OCI-LY3 (cell line): ENCODE measurements at regions not wholly inside any gene's neighbourhood (a gene's known extent, or its start where the extent isn't known, plus 50 kb on each side); places are given as distances from the start of the nearest gene placed in this dataset.

Source experiments
- H2AFZ ChIP-seq: fragments of 200-600, 300-600 bp; shearing (Covaris generic); 2 replicates; pipeline ENCODE4 v1.6.0; 2014; ENCODE audit warnings: antibody characterized with exemption, low read depth, low read length
- H3K27ac ChIP-seq: fragments of 200-600, 300-600 bp; sonication (generic); 2 replicates; pipeline ENCODE4 v1.5.1; 2014; ENCODE audit warnings: mild to moderate bottlenecking, low read length, moderate library complexity, mixed read lengths
- H3K27me3 ChIP-seq: fragments of 200-600, 300-600 bp; sonication (generic); 2 replicates; pipeline ENCODE4 v1.6.1; 2014; ENCODE audit warnings: low read depth, low read length, mixed read lengths
- H3K36me3 ChIP-seq: fragments of 200-600, 300-600 bp; sonication (generic); replicated peaks from 2 replicates; pipeline ENCODE3; 2014; ENCODE audit warnings: low read depth, low read length, mixed read lengths
- H3K4me1 ChIP-seq: fragments of 300-600, 200-600 bp; sonication (generic); 2 replicates; pipeline ENCODE4 v1.6.1; 2014; ENCODE audit warnings: low read length, mixed read lengths
- H3K4me2 ChIP-seq: fragments of 200-600, 300-600 bp; sonication (generic); 2 replicates; pipeline ENCODE4 v1.6.1; 2014; ENCODE audit warnings: low read length, mixed read lengths
- H3K4me3 ChIP-seq: fragments of 300-600, 200-600 bp; sonication (generic); 2 replicates; pipeline ENCODE4 v1.5.1; 2014; ENCODE audit warnings: antibody characterized with exemption, mild to moderate bottlenecking, low read length, moderate library complexity
- H3K79me2 ChIP-seq: fragments of 300-600, 200-600 bp; shearing (Covaris generic); 2 replicates; pipeline ENCODE4 v1.6.1; 2014; ENCODE audit warnings: mild to moderate bottlenecking, low read length, mixed read lengths
- H3K9ac ChIP-seq: fragments of 300-600, 200-600 bp; shearing (Covaris generic); 2 replicates; pipeline ENCODE4 v1.6.0; 2014; ENCODE audit warnings: mild to moderate bottlenecking, low read length, moderate library complexity
- H3K9me3 ChIP-seq: fragments of 200-600, 300-600 bp; shearing (Covaris generic); 2 replicates; pipeline ENCODE4 v1.6.1; 2014; ENCODE audit warnings: low read length, mixed read lengths; ENCODE audit not compliant: insufficient read depth
- H4K20me1 ChIP-seq: fragments of 200-600, 300-600 bp; sonication (generic); 2 replicates; pipeline ENCODE4 v1.6.1; 2016; ENCODE audit warnings: low read length, mixed read lengths; ENCODE audit not compliant: insufficient read depth
- EZH2phosphoT487 ChIP-seq: fragments of 200-600 bp; shearing (Covaris generic); IDR thresholded peaks from 2 replicates; pipeline ENCODE4 v1.6.1; 2018; ENCODE audit warnings: antibody characterized with exemption, mixed run types, low read depth
- TF ChIP-seq, protein P1 (sequence below): fragments of 200-600, 300-600 bp; sonication (generic); IDR thresholded peaks from 2 replicates; pipeline ENCODE4 v1.5.1; 2014; ENCODE audit warnings: antibody characterized with exemption, low read length, low read depth

DNA sequence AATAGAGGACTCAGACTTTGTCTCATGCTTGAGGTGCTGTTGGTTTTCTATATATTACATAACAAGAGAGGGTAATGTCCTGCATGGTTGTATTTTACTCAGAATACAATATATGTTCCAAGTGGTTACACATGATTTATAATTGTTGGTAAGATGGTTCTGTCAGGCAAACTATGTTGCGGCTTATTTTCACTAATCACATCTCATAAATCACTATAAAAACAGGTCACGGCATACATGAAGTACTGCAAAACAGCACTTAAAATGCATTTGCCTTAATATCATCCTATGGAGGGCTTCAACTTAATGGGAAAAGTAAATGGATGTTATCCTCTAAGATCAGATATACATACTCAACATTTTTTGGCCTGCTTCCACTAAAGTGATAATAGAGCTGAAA, 246.0 kb upstream of the ARSJ start:
- Histone ChIP-seq H3K9ac (no peak overlapping the region), H4K20me1 (no peaks in the 10 kb centered on the region), H3K9me3 (no peaks in the 10 kb centered on the region), H3K27me3 (no peaks in the 10 kb centered on the region), H3K27ac (no peak overlapping the region), H3K79me2 (no peaks in the 10 kb centered on the region), H3K4me2 (no peak overlapping the region), H3K4me1 (no peaks in the 10 kb centered on the region), H3K4me3 (no peak overlapping the region), H3K36me3 (no peaks in the 10 kb centered on the region), H2AFZ (no peak overlapping the region)
- no peak for TF ChIP-seq EZH2phosphoT487
- TF ChIP-seq, protein P1, sequence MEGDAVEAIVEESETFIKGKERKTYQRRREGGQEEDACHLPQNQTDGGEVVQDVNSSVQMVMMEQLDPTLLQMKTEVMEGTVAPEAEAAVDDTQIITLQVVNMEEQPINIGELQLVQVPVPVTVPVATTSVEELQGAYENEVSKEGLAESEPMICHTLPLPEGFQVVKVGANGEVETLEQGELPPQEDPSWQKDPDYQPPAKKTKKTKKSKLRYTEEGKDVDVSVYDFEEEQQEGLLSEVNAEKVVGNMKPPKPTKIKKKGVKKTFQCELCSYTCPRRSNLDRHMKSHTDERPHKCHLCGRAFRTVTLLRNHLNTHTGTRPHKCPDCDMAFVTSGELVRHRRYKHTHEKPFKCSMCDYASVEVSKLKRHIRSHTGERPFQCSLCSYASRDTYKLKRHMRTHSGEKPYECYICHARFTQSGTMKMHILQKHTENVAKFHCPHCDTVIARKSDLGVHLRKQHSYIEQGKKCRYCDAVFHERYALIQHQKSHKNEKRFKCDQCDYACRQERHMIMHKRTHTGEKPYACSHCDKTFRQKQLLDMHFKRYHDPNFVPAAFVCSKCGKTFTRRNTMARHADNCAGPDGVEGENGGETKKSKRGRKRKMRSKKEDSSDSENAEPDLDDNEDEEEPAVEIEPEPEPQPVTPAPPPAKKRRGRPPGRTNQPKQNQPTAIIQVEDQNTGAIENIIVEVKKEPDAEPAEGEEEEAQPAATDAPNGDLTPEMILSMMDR, result no peak

DNA sequence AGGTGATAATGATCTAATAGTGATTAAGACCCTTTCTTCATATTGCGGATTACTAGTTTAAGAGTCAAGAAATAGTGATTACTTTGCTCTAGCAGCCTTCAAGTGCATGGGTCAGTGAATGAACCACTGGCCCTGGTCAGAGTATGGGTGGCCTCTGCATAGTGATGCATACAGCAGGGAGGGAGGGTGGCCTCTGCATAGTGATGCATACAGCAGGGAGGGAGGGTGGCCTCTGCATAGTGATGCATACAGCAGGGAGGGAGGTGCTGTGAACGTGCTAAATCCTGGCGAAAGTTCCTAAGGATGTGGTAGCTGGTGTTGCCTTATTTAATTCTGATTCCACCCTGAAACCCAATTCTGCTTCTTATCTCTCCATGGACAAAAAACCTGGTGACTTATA, 246.7 kb upstream of the ARSJ start:
- Histone ChIP-seq H3K9me3 (no peaks in the 10 kb centered on the region), H3K4me3 (no peak overlapping the region), H3K79me2 (no peaks in the 10 kb centered on the region), H3K27ac (no peak overlapping the region), H3K9ac (no peak overlapping the region), H3K27me3 (no peaks in the 10 kb centered on the region), H3K4me1 (no peaks in the 10 kb centered on the region), H3K36me3 (no peaks in the 10 kb centered on the region), H3K4me2 (no peak overlapping the region), H4K20me1 (no peaks in the 10 kb centered on the region), H2AFZ (no peak overlapping the region)
- TF ChIP-seq, protein P1, result no peak
- TF ChIP-seq EZH2phosphoT487, result no peak

DNA sequence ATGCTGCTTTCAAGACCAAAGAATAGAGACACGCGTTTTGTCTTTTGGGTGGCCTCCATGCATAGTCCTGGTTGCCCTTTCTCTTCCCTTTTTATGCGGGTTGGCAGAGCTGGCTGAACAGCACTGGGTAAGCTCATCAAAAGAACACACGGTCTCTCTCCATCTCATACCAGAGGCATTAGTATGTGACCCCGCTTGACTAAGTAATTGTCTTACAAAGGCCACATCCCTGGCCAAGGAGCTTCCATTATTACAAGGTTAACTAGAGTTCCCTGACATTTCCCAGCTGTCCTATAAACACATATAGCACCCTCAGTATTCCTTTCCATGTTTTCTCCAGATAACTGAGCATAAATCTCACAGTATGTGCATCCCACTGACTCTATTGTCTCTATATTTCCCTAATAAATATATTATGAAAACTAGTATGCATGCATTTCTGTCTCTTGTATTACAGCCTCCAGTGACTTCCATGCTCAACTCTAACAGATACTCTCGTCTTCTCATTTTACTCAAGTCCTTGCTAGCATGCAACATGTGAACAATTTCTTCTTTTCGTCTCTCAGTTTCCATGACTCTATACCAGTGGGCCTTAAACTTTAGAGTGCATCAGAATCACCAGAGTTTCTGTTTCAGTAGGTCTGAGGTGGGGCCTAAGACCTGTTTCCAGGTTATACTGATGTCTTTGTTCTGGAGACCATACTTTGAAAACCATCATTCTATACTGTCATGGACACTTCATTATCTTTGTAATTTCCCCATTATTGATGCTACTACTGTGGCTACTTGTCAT, 247.7 kb upstream of the ARSJ start:
- no peak overlapping the region for H3K4me3 ChIP-seq
- no peak overlapping the region for H3K4me2 ChIP-seq
- TF ChIP-seq EZH2phosphoT487, result no peak
- TF ChIP-seq, protein P1, result no peak

DNA sequence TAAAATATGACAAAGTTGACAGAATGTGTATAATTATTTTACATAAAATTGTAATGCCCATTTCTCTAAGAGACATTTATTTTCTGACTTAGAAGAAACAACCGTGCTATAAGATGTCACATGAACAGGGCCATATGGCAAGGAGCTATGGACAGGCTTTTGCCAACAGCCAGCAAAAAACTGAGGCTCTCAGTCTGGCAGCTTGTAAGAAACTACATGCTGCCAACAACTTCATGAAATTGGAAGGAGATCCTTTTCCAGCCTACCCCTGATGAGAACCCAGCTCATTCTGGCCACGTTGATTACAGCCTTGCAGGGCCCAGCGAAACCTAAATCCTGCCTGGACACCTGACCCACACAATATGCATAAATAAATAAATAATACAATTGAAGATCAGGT, 250.3 kb upstream of the ARSJ start:
- Histone ChIP-seq H2AFZ (no peak overlapping the region), H3K4me1 (no peaks in the 10 kb centered on the region), H3K27me3 (no peaks in the 10 kb centered on the region), H3K27ac (no peak overlapping the region), H3K9me3 (no peaks in the 10 kb centered on the region), H4K20me1 (no peaks in the 10 kb centered on the region), H3K9ac (no peak overlapping the region), H3K36me3 (no peaks in the 10 kb centered on the region), H3K79me2 (no peaks in the 10 kb centered on the region), H3K4me2 (no peak overlapping the region), H3K4me3 (no peak overlapping the region)
- TF ChIP-seq, protein P1, result no peak
- no peak for TF ChIP-seq EZH2phosphoT487

More for the DNA sequence above, 247.7 kb upstream of the ARSJ start:
- H3K27ac ChIP-seq, result no peak overlapping the region
- H3K79me2 ChIP-seq, result no peaks in the 10 kb centered on the region
- H3K27me3 ChIP-seq, result no peaks in the 10 kb centered on the region
- no peaks in the 10 kb centered on the region for H3K36me3 ChIP-seq
- no peaks in the 10 kb centered on the region for H3K9me3 ChIP-seq
- H3K9ac ChIP-seq, result no peak overlapping the region
- no peaks in the 10 kb centered on the region for H4K20me1 ChIP-seq
- H3K4me1 ChIP-seq, result no peaks in the 10 kb centered on the region
- no peak overlapping the region for H2AFZ ChIP-seq
